Frontal cortex (tissue), 3 donors: ENCODE measurements at regions not wholly inside any gene's neighbourhood (a gene's known extent, or its start where the extent isn't known, plus 50 kb on each side); places are given as distances from the start of the nearest gene placed in this dataset.
"Not testable (repeated sequence)": the region's sequence is repeated elsewhere in the genome, so short reads cannot be mapped to it uniquely, and the experiment has no call there.

ENCODE experiments used
- DNase-seq, 2 donors: peaks; one replicate each; pipeline ENCODE4 v3.0.0; 2012; ENCODE audit warnings: low spot score in 2 of 2
- FAIRE-seq: peaks from 2 replicates; lab custom pipeline; 2012; peaks lifted over from hg19 to GRCh38; lab: Jason Lieb, UNC
- donor health status: control.
- donor health status: control.
- donor health status: control.

GRCh38 chr6:112688487-112689165 is 341.5 kb downstream of the RFPL4B start:
- not testable (repeated sequence) for DNase-seq, FAIRE-seq

DNA sequence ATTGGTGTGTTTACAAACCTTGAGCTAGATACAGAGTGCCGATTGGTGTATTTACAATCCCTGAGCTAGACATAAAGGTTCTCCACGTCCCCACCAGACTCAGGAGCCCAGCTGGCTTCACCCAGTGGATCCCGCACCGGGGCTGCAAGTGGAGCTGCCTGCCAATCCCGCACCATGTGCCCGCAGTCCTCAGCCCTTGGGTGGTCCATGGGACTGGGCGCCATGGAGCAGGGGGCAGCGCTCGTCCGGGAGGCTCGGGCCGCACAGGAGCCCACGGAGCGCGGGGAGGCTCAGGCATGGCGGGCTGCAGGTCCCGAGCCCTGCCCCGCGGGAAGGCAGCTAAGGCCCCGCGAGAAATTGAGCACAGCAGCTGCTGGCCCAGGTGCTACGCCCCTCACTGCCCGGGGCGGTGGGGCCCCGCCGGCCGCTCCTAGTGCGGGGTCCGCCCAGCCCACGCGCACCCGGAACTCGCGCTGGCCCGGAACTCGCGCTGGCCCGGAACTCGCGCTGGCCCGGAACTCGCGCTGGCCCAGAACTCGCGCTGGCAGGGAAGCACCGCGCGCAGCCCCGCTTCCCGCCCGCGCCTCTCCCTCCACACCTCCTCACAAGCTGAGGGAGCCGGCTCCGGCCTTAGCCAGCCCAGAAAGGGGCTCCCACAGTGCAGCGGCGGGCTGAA is 342.2 kb downstream of the RFPL4B start:
- not testable (repeated sequence) for FAIRE-seq

DNA sequence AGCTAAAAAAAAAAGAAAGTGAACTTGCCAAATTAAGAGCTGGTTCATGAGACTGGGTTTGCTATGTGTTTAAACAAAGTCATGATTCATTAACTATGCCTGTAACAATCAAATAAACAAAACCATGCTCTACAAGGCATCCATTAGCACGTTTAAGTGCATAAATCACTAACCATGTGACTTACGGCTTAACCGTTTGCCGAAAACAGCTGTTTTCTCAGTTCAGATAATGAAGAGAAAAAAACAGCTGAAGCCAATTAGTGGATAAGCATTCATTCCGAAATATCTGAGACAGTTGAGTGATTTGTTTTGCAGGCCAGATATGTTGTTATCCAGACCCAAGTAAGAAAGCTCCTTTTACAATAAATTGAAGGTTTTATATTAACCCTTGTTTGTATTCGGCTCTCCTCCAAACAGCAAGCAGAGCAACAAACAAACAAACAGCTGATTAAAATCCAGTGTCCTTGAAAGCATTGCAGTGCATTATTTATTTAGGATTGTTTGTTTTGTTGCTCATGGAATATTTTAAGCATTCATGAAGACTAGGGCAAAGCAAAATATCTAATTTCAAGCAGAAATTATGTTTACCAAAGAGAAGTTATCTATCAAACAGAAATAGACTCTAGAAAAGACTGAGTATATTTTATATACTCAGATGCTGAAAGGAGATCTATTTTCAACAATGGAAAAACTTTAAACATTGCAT is 343.5 kb downstream of the RFPL4B start:
- FAIRE-seq, result no peak

More for the DNA sequence above, 342.2 kb downstream of the RFPL4B start:
- not testable (repeated sequence) for DNase-seq

GRCh38 chr6:112691289-112691688 is 344.2 kb downstream of the RFPL4B start:
- DNase-seq (no peak), FAIRE-seq (no peak)

More for the DNA sequence above, 343.5 kb downstream of the RFPL4B start:
- no peak for DNase-seq

DNA sequence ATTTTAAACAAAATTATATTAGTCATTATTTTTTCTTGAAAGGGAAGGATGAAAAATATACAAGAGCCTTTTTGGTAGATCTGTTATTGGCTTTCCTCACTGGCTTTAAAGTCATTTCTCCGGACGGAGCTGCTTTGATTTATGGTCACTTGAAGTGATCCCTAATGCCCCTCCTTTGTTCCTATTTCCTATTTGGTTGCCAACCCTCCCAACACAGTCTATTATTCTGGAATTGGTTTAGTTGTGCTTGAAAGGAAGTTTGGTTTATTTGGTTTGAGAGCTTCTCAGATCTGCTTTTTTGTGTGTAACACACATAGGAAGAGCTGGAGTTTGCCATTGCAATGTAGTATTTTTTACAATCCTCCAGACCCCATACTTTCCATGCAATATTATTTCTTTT is 347.9 kb downstream of the RFPL4B start:
- DNase-seq (no peak), FAIRE-seq (no peak)

GRCh38 chr6:112697265-112697664 is 350.1 kb downstream of the RFPL4B start:
- DNase-seq (no peak), FAIRE-seq (no peak)

- FAIRE-seq (no peak), DNase-seq (no peak)
Observed at GRCh38 chr6:112701201-112701600, 354.1 kb downstream of the RFPL4B start.

- FAIRE-seq, result no peak
- DNase-seq, result no peak
Observed at GRCh38 chr6:112710710-112711109, 363.6 kb downstream of the RFPL4B start.

DNA sequence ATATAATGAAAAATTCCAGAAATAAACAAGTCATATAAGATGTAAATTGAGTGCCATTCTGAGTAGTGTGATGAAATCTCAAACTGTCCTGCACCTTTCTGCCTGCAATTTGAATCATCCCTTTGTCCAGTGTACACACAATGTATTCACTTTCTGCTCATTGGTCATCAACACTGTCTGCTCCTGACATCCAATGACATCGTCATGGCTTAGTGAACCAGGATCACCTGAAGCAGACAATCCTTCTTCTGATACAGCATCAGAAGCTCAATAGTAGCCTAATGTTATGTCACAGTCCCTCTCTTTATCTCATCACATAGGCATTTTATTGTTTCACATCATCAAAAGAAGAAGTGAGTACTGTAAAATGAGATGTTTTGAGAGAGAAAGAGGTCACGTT is 366.3 kb downstream of the RFPL4B start:
- FAIRE-seq (no peak), DNase-seq (no peak)

DNA sequence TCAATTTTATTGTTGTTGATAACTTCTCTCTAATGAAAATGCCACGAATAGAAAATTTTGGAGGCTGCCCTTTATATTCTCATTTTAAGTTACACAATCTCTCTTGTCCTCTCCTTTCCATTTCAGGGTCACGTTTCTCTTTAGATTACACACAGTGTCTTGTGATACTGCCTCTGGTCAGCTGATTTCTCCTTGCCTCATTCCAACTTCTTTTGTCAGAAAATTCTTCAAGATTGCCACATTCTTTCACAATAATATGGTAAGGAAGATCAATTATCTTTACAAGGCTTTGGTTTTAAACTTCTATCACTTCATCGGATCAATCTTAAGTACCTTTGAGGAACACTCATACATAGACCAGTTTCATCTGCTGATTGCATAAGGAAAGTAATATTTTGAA is 370.3 kb downstream of the RFPL4B start:
- DNase-seq, result no peak
- no peak for FAIRE-seq

- no peak for FAIRE-seq
- DNase-seq, result no peak
Observed at GRCh38 chr6:112717856-112718255, 370.7 kb downstream of the RFPL4B start.

DNA sequence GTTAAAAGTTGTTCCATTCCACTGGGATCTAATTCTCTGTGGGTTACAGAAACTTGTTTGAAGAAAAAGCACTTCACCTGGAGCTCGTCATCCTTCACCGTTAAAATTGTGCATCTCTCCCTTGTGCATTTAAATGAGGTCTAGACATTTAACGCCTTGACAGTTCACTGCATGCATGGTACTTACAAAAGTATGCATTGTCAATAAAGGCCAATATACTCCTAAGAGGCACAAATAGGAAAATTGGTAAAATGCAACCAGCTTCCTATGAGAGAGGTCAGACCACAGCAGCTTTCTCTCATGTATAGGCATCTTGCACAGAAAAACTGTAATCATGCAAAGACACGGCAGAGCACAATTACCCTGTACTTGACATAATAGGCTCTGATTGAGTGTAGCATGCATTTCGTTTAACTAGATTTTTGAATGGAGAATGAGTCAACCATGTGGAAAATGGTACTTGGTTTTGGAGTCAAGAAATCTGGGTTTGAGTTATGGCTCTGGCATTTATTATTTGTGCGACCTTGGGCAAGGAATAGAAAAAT is 378.5 kb downstream of the RFPL4B start:
- DNase-seq (no peak), FAIRE-seq (no peak)

- FAIRE-seq (no peak), DNase-seq (no peak)
Observed at GRCh38 chr6:112735129-112735528, 388.0 kb downstream of the RFPL4B start.

- FAIRE-seq, result no peak
- DNase-seq, result no peak
Observed at GRCh38 chr6:112739766-112740165, 392.6 kb downstream of the RFPL4B start.

DNA sequence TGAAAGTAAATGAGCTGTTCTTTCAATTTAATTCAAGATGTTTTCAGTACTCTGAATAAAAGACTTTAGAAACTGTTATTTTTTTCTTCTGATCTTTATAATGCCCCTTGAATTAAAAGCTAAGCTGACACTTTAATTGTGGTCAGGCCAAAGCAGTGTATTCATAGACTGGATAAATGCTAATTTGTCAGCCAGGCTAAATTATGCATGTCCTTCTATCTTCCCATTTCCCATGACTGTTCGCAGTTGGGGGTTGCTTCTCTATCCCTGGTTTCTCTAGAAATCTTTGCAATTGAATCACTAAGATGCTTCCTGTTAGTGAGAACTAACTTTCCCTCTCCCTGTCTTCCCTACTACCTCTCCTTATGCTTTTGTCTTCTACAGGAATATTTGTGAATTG is 396.2 kb downstream of the RFPL4B start:
- no peak for DNase-seq
- FAIRE-seq, result no peak

DNA sequence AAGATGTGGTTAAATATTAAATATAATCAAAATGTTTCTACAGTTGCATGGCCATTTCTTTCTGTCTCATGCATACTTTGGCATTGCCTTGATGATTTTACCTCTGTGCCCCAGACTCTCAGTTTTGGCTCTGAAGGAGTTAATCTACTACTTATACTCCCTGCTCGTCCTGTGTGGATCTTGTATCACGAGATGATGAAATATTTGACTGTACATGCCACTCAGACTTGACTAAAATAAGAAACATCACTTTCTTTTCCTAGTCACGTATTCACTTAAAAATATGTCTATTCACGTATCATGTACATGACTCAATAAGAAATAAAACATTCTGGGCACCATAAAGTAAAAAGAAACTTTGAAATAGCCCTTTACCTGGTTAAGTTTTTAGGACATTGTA is 397.7 kb downstream of the RFPL4B start:
- DNase-seq (no peak), FAIRE-seq (no peak)

DNA sequence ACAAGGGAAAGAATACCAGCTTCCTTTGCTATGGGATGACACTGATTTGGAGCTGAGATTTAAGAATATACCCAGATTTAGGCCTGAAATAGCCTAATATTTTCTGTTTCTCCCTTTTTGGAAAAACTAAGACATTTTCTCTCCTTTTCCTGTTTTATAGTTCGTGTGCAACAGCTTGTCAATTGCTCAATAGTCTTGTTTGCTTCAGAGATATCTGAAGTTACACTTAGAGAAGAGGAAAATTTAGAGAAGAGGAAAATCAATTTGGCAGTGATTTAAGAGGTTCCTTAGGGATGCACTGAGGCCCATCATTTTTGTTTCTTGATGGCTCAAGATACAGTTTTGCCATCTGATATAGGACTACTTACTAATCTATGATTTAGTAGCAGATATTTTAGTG is 398.6 kb downstream of the RFPL4B start:
- DNase-seq (no peak), FAIRE-seq (no peak)

DNA sequence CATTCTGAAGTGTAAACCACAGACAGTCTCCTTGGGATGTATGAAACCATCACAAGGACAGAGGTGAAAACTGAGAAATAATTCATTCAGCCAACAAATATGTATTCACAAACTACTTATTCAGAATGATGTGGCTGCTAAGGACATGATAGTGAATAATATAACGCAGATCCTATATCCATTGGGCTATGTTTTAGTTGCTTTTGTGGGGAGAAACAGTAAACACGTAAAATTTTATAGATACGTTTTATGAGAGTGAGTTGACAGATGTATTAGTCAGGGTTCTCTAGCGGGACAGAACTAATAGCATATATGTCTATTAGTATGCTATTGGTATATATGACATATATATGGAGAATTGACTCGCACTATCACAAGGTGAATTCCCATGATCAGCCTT is 402.5 kb downstream of the RFPL4B start:
- DNase-seq (no peak), FAIRE-seq (no peak)

DNA sequence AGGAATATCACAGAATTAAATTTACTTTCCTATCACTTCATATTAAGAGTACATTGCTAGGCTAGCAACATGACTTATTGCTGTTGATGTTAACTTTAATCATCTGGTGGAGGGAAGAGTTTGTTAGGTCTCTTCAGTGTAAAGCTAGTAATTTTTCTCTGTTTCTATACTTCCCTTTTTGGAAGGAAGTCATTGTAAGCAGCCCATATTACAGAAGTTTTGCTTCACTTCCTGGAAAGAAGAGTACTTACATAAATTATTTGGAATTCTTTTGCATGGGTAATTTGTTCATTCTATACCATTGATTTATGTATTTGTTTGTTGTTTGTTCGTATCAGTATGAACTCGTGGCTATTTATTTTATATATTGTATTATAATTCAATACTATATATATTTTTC is 405.2 kb downstream of the RFPL4B start:
- no peak for DNase-seq
- no peak for FAIRE-seq

DNA sequence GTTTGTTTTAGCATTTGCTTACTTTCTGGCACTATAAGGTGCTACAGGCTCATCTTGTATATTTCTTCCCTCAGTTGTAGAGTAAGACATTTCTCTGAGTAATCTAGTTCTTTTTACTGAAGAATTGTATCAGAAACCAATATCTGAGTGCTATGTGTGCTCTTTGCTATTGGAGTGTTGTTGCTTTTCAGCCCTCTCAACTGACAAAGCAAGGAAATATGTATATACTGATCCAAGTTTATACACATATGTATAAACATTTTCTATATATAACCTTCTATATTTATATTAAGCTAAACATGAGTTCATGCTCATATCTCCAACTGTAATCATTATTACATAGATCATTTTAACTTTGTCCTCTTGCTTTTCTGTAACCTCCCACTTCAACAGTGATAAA is 405.7 kb downstream of the RFPL4B start:
- FAIRE-seq (no peak), DNase-seq (no peak)

- FAIRE-seq (no peak), DNase-seq (no peak)
Observed at GRCh38 chr6:112760831-112761230, 413.7 kb downstream of the RFPL4B start.
